ENCODE measurements at regions not wholly inside any gene's neighbourhood (a gene's known extent, or its start where the extent isn't known, plus 50 kb on each side); places are given as distances from the start of the nearest gene placed in this dataset.

DNA sequence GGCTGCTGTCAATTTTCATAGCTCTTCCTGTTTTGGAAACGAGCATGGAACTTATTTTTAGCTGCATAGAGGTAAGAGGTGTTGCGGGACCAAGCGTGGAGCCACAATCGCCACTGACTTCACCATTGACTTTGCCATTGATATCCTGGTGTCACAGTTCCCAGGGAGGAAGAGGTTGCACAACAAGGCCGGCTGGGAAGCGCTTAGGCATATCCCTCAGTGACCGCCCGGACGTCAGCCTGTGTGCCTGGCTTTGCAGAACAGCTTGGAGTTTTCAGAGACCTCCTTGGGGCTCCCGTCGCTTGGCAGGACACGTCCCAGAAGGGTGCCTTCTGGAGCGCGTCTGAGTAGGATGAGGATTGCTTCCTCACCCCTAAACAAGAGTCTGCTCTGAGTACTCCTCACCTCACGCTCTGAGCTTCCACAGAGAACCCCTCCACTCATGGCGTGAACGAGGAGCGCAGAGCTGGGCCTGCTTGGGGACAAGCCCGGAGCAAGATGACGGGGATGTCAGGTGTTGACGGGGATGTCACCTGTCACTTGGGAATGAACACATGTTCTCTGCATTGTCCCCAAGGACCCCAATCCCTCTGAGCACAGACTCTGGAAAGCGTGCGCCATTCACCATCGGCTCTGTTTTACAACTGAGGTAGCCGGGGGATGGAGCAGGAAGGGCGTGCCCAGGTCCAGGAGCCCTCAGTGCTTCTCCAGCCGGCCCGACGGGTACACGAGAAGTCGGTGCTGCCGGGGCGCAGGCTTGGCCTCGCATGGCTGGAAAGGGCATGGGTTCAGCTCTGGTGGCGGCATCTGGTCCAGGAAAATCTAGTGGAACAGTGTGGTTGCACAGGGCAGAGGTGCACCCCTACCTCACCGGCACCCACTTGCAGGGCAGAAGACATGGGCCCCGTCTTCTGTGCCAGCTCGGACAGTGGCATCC lies 192.3 kb upstream of the SHH start:
- no peaks in the 10 kb centered on the region for H3K36me3 ChIP-seq (ENCODE audit: control insufficient read depth, insufficient read depth, low read length)

GRCh38 chr7:156003220-156004162 lies 191.2 kb upstream of the SHH start:
- Histone ChIP-seq H3K27me3 (ENCODE audit: control insufficient read depth, insufficient read depth, low read length) (no peaks in the 10 kb centered on the region), H3K27ac (ENCODE audit: low read depth, low read length) (no peak overlapping the region), H3K36me3 (ENCODE audit: control insufficient read depth, insufficient read depth, low read length) (no peaks in the 10 kb centered on the region), H3K4me3 (ENCODE audit: low read length) (no peak overlapping the region), H3K4me1 (ENCODE audit: control insufficient read depth, insufficient read depth, low read length) (no peaks in the 10 kb centered on the region), H3K9ac (ENCODE audit: low read length) (no peak overlapping the region)

More for the DNA sequence above, 192.3 kb upstream of the SHH start:
- Histone ChIP-seq H3K27ac (ENCODE audit: low read depth, low read length) (no peak overlapping the region), H3K4me1 (ENCODE audit: control insufficient read depth, insufficient read depth, low read length) (no peaks in the 10 kb centered on the region), H3K9ac (ENCODE audit: low read length) (no peak overlapping the region), H3K4me3 (ENCODE audit: low read length) (no peak overlapping the region), H3K27me3 (ENCODE audit: control insufficient read depth, insufficient read depth, low read length) (no peaks in the 10 kb centered on the region)

DNA sequence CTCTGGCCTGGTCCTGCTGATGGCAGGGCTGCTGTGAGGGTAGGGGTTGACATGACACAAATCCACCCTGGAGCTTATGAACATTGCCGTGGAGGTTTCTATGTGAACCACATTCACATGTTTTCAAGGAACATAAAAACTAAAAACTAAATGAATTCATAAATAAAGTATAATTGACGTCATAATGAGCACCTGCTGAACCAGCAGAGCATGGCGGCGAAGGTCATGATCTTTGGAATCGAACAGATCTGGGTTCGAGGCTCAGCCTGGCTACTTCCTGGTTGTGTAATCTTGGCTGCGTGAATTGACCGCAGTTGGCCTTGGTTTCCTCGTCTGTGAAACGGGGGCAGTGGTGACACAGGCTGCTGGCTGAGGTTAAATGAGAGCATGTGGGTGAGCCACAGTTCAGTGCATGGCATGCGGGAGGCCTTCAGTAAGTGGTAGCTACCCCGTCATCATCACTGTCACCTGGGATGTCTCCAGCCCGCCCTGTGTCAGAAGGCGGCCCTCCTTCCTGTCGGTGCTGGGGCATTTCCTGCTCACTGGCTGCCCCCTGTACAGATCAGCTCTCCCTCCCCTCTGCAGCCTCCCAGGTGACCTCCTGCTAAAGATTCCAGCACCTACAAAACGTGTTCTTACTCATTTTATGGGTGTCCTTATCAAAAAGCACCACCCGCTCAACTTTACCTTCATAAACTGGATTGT lies 190.3 kb upstream of the SHH start:
- Histone ChIP-seq H3K4me3 (ENCODE audit: low read length) (no peak overlapping the region), H3K27ac (ENCODE audit: low read depth, low read length) (no peak overlapping the region), H3K9ac (ENCODE audit: low read length) (no peak overlapping the region), H3K4me1 (ENCODE audit: control insufficient read depth, insufficient read depth, low read length) (no peaks in the 10 kb centered on the region), H3K36me3 (ENCODE audit: control insufficient read depth, insufficient read depth, low read length) (no peaks in the 10 kb centered on the region), H3K27me3 (ENCODE audit: control insufficient read depth, insufficient read depth, low read length) (peaks cover 4% of the 10 kb centered on the region)

GRCh38 chr7:156001496-156002260 lies 189.4 kb upstream of the SHH start:
- no peak overlapping the region for H3K27ac ChIP-seq (ENCODE audit: low read depth, low read length)
- H3K4me1 ChIP-seq (ENCODE audit: control insufficient read depth, insufficient read depth, low read length), result no peaks in the 10 kb centered on the region
- H3K4me3 ChIP-seq (ENCODE audit: low read length), result no peak overlapping the region
- H3K27me3 ChIP-seq (ENCODE audit: control insufficient read depth, insufficient read depth, low read length), result peaks cover 6% of the 10 kb centered on the region
- H3K9ac ChIP-seq (ENCODE audit: low read length), result no peak overlapping the region
- no peaks in the 10 kb centered on the region for H3K36me3 ChIP-seq (ENCODE audit: control insufficient read depth, insufficient read depth, low read length)

DNA sequence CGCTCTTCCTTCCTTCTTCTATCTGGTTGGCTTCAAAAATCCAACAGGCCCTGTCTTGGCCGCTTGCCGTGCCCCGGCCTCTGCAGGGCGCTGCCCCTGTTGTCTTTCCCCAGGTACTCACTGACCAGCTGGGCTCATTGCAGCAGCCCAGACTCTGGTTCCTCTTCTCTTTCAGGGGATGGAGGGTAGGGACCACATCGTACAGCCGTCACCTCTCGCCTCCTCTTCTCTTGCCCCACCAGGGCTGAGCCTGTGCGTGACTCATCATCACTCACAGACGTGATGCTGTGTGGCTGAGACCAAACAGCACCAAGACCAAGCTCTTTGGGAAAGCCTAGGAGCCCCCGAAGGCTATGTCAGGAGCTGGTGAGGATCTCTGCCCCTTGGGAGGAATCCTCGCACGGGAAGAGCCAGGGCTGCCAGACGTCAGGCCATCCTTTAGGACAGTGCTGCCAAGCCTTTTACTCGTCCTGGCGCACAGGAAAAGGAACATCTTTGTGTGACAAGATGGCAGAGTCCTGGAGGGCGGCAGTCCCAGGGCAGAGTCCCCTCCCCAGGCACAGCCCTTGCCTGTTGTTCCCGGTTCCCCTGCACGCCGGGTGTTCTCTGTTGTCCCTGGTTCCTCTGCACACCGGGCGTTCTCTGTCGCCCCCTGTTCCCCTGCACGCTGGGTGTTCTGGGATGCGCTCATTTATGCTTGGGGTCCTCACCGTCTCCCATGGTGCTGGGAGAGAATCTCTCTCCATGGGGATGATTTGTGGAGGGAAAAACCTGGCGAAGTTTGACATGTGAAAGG lies 188.5 kb upstream of the SHH start:
- no peaks in the 10 kb centered on the region for H3K36me3 ChIP-seq (ENCODE audit: control insufficient read depth, insufficient read depth, low read length)
- H3K9ac ChIP-seq (ENCODE audit: low read length), result no peak overlapping the region
- H3K27me3 ChIP-seq (ENCODE audit: control insufficient read depth, insufficient read depth, low read length), result peaks cover 6% of the 10 kb centered on the region
- no peaks in the 10 kb centered on the region for H3K4me1 ChIP-seq (ENCODE audit: control insufficient read depth, insufficient read depth, low read length)
- H3K27ac ChIP-seq (ENCODE audit: low read depth, low read length), result no peak overlapping the region
- H3K4me3 ChIP-seq (ENCODE audit: low read length), result no peak overlapping the region

- Histone ChIP-seq H3K4me1 (ENCODE audit: control insufficient read depth, insufficient read depth, low read length) (no peaks in the 10 kb centered on the region), H3K27ac (ENCODE audit: low read depth, low read length) (no peak overlapping the region), H3K27me3 (ENCODE audit: control insufficient read depth, insufficient read depth, low read length) (peaks cover 6% of the 10 kb centered on the region), H3K4me3 (ENCODE audit: low read length) (no peak overlapping the region), H3K36me3 (ENCODE audit: control insufficient read depth, insufficient read depth, low read length) (no peaks in the 10 kb centered on the region), H3K9ac (ENCODE audit: low read length) (no peak overlapping the region)
These were observed 187.6 kb upstream of the SHH start for GRCh38 chr7:155999631-156000489.

DNA sequence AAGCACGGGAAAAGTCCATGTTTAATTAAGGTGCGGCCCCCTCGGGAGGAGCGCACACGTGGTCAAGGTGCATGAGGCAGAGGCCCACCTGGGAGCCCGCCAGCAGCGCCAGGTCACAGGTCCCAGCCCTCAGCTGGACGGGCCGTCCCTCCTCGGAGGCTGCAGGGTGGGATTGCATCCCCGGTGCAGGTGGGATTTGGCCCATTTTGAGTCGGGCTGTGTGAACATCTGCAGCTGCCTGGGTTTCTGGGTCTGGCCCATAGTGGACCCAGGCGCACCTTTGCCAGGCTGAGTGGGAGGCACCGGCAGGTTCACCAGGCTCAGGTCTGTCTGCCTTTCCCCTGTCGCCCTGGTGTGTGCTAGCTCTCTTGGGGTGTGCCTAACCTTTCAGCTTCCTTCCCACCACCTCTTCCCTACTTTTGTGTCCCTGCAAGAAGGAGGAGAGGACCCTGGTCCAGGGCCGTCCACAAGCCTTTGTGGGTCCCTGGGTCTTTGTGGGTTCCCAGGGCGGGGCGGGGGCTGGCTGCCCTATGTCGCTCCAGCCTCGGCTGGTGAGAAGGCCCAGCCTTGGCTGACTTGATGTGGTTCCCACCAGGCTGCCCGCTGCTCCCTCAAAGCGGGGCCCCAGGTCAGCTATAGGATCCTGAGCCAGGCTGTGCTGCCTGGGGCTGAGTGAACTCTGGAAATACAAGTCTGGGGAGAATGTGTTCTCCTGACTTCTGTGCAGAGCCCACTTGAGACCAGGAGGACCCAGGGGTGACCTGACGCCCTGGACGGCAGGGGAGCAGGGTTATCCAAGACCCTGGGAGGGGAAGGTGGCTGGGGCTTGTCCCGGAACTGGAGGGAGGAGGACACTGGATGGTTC lies 186.7 kb upstream of the SHH start:
- no peak overlapping the region for H3K9ac ChIP-seq (ENCODE audit: low read length)
- no peak overlapping the region for H3K4me3 ChIP-seq (ENCODE audit: low read length)
- peaks cover 6% of the 10 kb centered on the region for H3K27me3 ChIP-seq (ENCODE audit: control insufficient read depth, insufficient read depth, low read length)
- no peak overlapping the region for H3K27ac ChIP-seq (ENCODE audit: low read depth, low read length)
- H3K4me1 ChIP-seq (ENCODE audit: control insufficient read depth, insufficient read depth, low read length), result no peaks in the 10 kb centered on the region
- H3K36me3 ChIP-seq (ENCODE audit: control insufficient read depth, insufficient read depth, low read length), result no peaks in the 10 kb centered on the region

DNA sequence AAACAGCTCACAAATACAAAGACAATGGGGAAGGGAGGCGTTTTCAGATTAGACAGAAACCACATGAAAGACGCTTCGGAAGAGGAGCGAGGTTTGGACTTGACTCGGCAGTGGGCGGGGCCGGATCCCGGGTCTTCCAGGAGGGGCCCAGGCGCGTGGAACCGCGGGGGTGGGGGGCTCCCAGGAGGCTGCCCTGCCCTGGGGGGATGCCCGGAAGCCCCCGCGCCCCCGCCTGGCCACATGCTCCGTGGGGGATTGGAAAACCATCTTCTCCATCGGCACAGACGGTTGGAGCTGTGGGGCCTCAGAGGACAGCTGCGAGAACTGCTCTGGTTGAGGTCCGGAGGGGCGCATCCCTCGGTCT lies 186.0 kb upstream of the SHH start:
- no peak overlapping the region for H3K27ac ChIP-seq (ENCODE audit: low read depth, low read length)
- no peak overlapping the region for H3K4me3 ChIP-seq (ENCODE audit: low read length)
- H3K4me1 ChIP-seq (ENCODE audit: control insufficient read depth, insufficient read depth, low read length), result no peaks in the 10 kb centered on the region
- peaks cover 6% of the 10 kb centered on the region for H3K27me3 ChIP-seq (ENCODE audit: control insufficient read depth, insufficient read depth, low read length)
- H3K36me3 ChIP-seq (ENCODE audit: control insufficient read depth, insufficient read depth, low read length), result no peaks in the 10 kb centered on the region
- no peak overlapping the region for H3K9ac ChIP-seq (ENCODE audit: low read length)

GRCh38 chr7:155997431-155998327 lies 185.4 kb upstream of the SHH start:
- no peak overlapping the region for H3K4me3 ChIP-seq (ENCODE audit: low read length)
- no peak overlapping the region for H3K9ac ChIP-seq (ENCODE audit: low read length)
- no peaks in the 10 kb centered on the region for H3K4me1 ChIP-seq (ENCODE audit: control insufficient read depth, insufficient read depth, low read length)
- peaks cover 6% of the 10 kb centered on the region for H3K27me3 ChIP-seq (ENCODE audit: control insufficient read depth, insufficient read depth, low read length)
- H3K27ac ChIP-seq (ENCODE audit: low read depth, low read length), result no peak overlapping the region
- no peaks in the 10 kb centered on the region for H3K36me3 ChIP-seq (ENCODE audit: control insufficient read depth, insufficient read depth, low read length)

All from rectal smooth muscle tissue (tissue), 1 donor.